Stomach (tissue), 8 donors: ENCODE measurements at regions not wholly inside any gene's neighbourhood (a gene's known extent, or its start where the extent isn't known, plus 50 kb on each side); places are given as distances from the start of the nearest gene placed in this dataset.

ENCODE experiments used
- DNase-seq, 2 donors: peaks; one replicate each; pipeline versions ENCODE4 v3.0.0 to v3.0.0-alpha.2; 2013 to 2019
- H3K27ac ChIP-seq, 5 donors: fragments of 200-600 bp in 4 of 5; sonication (generic) in 4 of 5; one replicate each; pipeline ENCODE4 v1.5.1; 2013 to 2019; ENCODE audit warnings: mild to moderate bottlenecking in 1 of 5, moderate library complexity in 1 of 5
- H3K27me3 ChIP-seq, 3 donors: fragments of 200-600 bp; sonication (generic); one replicate each; pipeline ENCODE4 v1.5.1; 2017 to 2019; ENCODE audit warnings: mixed run types in 1 of 3
- H3K36me3 ChIP-seq, 4 donors: fragments of 200-600 bp; sonication (generic); 1 replicate in 3 of 4; 2 replicates in 1 of 4; pipeline ENCODE4 v1.5.1; 2016 to 2019
- H3K4me1 ChIP-seq, 4 donors: fragments of 200-600 bp; sonication (generic); one replicate each; pipeline ENCODE4 v1.5.1; 2016 to 2019
- H3K4me3 ChIP-seq, 4 donors: fragments of 200-600 bp; sonication (generic) in 3 of 4; one replicate each; pipeline ENCODE4 v1.5.1; 2016 to 2019; ENCODE audit warnings: mild to moderate bottlenecking in 1 of 4
- H3K9me3 ChIP-seq, 4 donors: fragments of 200-600 bp; sonication (generic); one replicate each; pipeline ENCODE4 v1.5.1; 2016 to 2019
- CTCF ChIP-seq, 7 experiments: fragments of 450-650 bp in 4 of 7; fragments of 200-600 bp in 3 of 7; sonication (generic) in 3 of 7; IDR thresholded peaks; one replicate each; pipeline ENCODE4 v1.5.1; 2016 to 2019; ENCODE audit warnings: antibody characterized with exemption in 7 of 7, control low read depth in 2 of 7, mild to moderate bottlenecking in 1 of 7
- EP300 ChIP-seq: sonication (generic); formaldehyde crosslinking; IDR thresholded peaks from one replicate; pipeline ENCODE4 v1.6.1; 2017; ENCODE audit warnings: antibody characterized with exemption
- POLR2A ChIP-seq, 4 donors: fragments of 450-650 bp; IDR thresholded peaks; one replicate each; pipeline ENCODE4 v1.6.1; 2016; ENCODE audit warnings: antibody characterized with exemption in 4 of 4, control low read depth in 2 of 4, mild to moderate bottlenecking in 1 of 4, moderate library complexity in 1 of 4
- POLR2AphosphoS5 ChIP-seq, 3 donors: sonication (generic); formaldehyde crosslinking; IDR thresholded peaks; one replicate each; pipeline ENCODE4 v1.6.1; 2016; ENCODE audit warnings: antibody characterized with exemption in 3 of 3
- WGBS, 5 donors: extraction: QIAGEN DNeasy Blood & Tissue Kit in 3 of 5; methylation state at CpG; one replicate each; pipeline versions ENCODE4 v1.1.5 to v1.1.7; 2013 to 2018; 5-methylcytosine and 5-hydroxymethylcytosine counted together
- intact Hi-C: fragments of 100-400 bp; cut with DNase I; formaldehyde crosslinking; loops from one replicate; pipeline ENCODE4 v1.15.1; 2023; ENCODE audit warnings: low total_unique reads
- donor health status: healthy with polysubstance abuse.
- donor health status: Bipolar disorder and iron deficiency.
- donor health status: healthy.

DNA sequence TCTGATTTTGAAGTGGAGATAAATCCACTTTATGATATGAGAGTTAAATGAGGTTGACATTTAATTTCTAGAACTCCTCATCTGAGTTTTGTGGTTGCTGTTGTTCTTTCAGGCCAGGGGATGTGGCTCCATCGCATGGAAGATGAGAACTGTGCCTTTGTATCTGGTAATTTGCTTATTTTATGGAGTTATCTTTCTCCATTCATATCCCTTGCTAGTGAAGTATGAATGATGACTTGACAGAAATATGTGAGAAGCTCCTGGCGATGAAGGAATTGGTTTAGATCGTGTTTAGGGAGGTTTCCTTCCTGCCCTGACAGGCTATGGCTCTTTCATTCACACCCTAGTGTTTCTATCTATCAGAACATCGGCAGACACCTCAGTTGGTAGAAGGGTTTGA lies 393.7 kb downstream of the ETS1 start:
- H3K36me3 ChIP-seq = no peaks in the 10 kb centered on the region
- WGBS, 5 donors = 73 to 89% (median 87%) methylated on average over 4 of the region's 4 CpGs
- no peak for DNase-seq
- H3K27me3 ChIP-seq = no peaks in the 10 kb centered on the region
- intact Hi-C loops = no loop called here
- H3K4me3 ChIP-seq = no peak overlapping the region
- no peak overlapping the region for H3K27ac ChIP-seq
- TF ChIP-seq POLR2A (IDR thresholded peaks at IDR 0.05) (no peak), POLR2AphosphoS5 (IDR thresholded peaks at IDR 0.05) (no peak), EP300 (no peak), CTCF (IDR thresholded peaks at IDR 0.05) (no peak)
- H3K9me3 ChIP-seq = no peaks in the 10 kb centered on the region
- peaks cover 0 to 10% (median 0%) of the 10 kb centered on the region in 4 donors for H3K4me1 ChIP-seq

- Histone ChIP-seq H3K27ac (no peak overlapping the region), H3K36me3 (no peaks in the 10 kb centered on the region), H3K9me3 (no peaks in the 10 kb centered on the region), H3K4me1 (peaks cover 0 to 9% (median 0%) of the 10 kb centered on the region in 4 donors), H3K27me3 (no peaks in the 10 kb centered on the region), H3K4me3 (no peak overlapping the region)
- DNase-seq = no peak
- WGBS, 5 donors = 84 to 93% (median 92%) methylated on average over 5 of the region's 5 CpGs
- TF ChIP-seq EP300 (no peak), POLR2AphosphoS5 (IDR thresholded peaks at IDR 0.05) (no peak), CTCF (IDR thresholded peaks at IDR 0.05) (no peak), POLR2A (IDR thresholded peaks at IDR 0.05) (no peak)
- intact Hi-C loops = no loop called here
These were observed 397.0 kb downstream of the ETS1 start for GRCh38 chr11:128190312-128190711.

GRCh38 chr11:128189823-128190222 lies 397.5 kb downstream of the ETS1 start:
- no peak for DNase-seq
- no peak for TF ChIP-seq CTCF (IDR thresholded peaks at IDR 0.05)
- TF ChIP-seq POLR2A (IDR thresholded peaks at IDR 0.05) = no peak
- TF ChIP-seq EP300 = no peak
- TF ChIP-seq POLR2AphosphoS5 (IDR thresholded peaks at IDR 0.05) = no peak
- Histone ChIP-seq H3K4me3 (no peak overlapping the region), H3K4me1 (peaks cover 0 to 4% (median 0%) of the 10 kb centered on the region in 4 donors), H3K9me3 (no peaks in the 10 kb centered on the region), H3K27me3 (no peaks in the 10 kb centered on the region), H3K27ac (no peak overlapping the region), H3K36me3 (no peaks in the 10 kb centered on the region)
- intact Hi-C loops = no loop called here
- WGBS, 5 donors = 82 to 94% (median 88%) methylated on average over 4 of the region's 4 CpGs

GRCh38 chr11:128188346-128189004 lies 398.9 kb downstream of the ETS1 start:
- Histone ChIP-seq H3K4me1 (no peaks in the 10 kb centered on the region), H3K27me3 (no peaks in the 10 kb centered on the region), H3K36me3 (no peaks in the 10 kb centered on the region), H3K4me3 (no peak overlapping the region), H3K9me3 (no peaks in the 10 kb centered on the region), H3K27ac (no peak overlapping the region)
- intact Hi-C loops = no loop called here
- 76 to 80% (median 78%) methylated on average over 9 of the region's 9 CpGs for WGBS, 5 donors
- no peak for DNase-seq
- TF ChIP-seq POLR2A (IDR thresholded peaks at IDR 0.05) (no peak), POLR2AphosphoS5 (IDR thresholded peaks at IDR 0.05) (no peak), EP300 (no peak), CTCF (IDR thresholded peaks at IDR 0.05) (no peak)
